ENCODE measurements at regions not wholly inside any gene's neighbourhood (a gene's known extent, or its start where the extent isn't known, plus 50 kb on each side); places are given as distances from the start of the nearest gene placed in this dataset.
A peak's percentile ranks its signal among the peaks of the same experiment; 100 is the strongest.

DNA sequence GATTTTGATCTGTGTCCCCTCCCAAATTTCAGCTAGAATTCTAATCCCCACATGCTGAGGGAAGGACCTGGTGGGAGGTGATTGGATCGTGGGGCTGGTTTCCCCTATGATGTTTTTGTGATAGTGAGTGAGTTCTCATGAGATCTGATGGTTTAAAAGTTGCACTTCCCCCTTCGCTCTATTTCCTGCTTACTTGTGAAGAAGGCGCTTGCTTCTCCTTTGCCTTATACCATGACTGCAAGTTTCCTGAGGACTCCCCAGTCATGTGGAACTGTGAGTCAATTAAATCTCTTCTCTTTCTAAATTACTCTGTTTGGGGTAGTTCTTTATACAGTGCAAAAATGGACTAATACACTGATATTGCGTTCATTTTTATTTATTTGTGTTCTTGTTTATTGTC is 636.8 kb upstream of the LINC00305 start:
- DNase-seq = no peak
- no peak overlapping the region for H4K5ac ChIP-seq (ENCODE audit: insufficient read length, low read depth, low read length)
- no peaks in the 10 kb centered on the region for H3K36me3 Mint-ChIP-seq (ENCODE audit: insufficient read depth in 1 of 3, low read depth in 3 of 3)
- H3K9ac ChIP-seq (ENCODE audit: extremely low read depth, insufficient read length, low read length) = no peak overlapping the region
- H3K4me1 Mint-ChIP-seq = no peaks in the 10 kb centered on the region
- H3K79me1 ChIP-seq (ENCODE audit: insufficient read depth, low read depth, low read length, poor library complexity, severe bottlenecking) = no peaks in the 10 kb centered on the region
- no peak overlapping the region for H2AFZ ChIP-seq (ENCODE audit: low read length)
- no peak overlapping the region for H2BK20ac ChIP-seq (ENCODE audit: low read depth, low read length, poor library complexity, severe bottlenecking)
- no peaks in the 10 kb centered on the region for H3K9me3 ChIP-seq (ENCODE audit: control insufficient read depth, low read depth, low read length)
- H3K4me1 ChIP-seq (ENCODE audit: insufficient read depth, low read length) = no peaks in the 10 kb centered on the region
- H4K91ac ChIP-seq (ENCODE audit: insufficient read length, low read depth, low read length) = no peak overlapping the region
- H3K23me2 ChIP-seq (ENCODE audit: insufficient read length, low read depth, low read length, poor library complexity, severe bottlenecking) = no peaks in the 10 kb centered on the region
- H3K4me2 ChIP-seq (ENCODE audit: insufficient read depth, insufficient read length, low read length) = no peak overlapping the region
- H4K20me1 ChIP-seq (ENCODE audit: control insufficient read depth, insufficient read depth, insufficient read length) = no peaks in the 10 kb centered on the region
- no peaks in the 10 kb centered on the region for H3K79me2 ChIP-seq (ENCODE audit: insufficient read depth, low read length)
- H3K14ac ChIP-seq (ENCODE audit: insufficient read depth, low read length) = no peak overlapping the region
- H3K27me3 ChIP-seq (ENCODE audit: insufficient read depth, low read length) = no peaks in the 10 kb centered on the region
- no peak overlapping the region for H3K27ac ChIP-seq (ENCODE audit: insufficient read length, low read depth, low read length)
- no peak overlapping the region for H3K4me3 Mint-ChIP-seq
- no peak overlapping the region for H2BK15ac ChIP-seq (ENCODE audit: low read depth, low read length)
- H3K27me3 Mint-ChIP-seq (ENCODE audit: low read depth) = no peaks in the 10 kb centered on the region
- TF ChIP-seq, protein P1, sequence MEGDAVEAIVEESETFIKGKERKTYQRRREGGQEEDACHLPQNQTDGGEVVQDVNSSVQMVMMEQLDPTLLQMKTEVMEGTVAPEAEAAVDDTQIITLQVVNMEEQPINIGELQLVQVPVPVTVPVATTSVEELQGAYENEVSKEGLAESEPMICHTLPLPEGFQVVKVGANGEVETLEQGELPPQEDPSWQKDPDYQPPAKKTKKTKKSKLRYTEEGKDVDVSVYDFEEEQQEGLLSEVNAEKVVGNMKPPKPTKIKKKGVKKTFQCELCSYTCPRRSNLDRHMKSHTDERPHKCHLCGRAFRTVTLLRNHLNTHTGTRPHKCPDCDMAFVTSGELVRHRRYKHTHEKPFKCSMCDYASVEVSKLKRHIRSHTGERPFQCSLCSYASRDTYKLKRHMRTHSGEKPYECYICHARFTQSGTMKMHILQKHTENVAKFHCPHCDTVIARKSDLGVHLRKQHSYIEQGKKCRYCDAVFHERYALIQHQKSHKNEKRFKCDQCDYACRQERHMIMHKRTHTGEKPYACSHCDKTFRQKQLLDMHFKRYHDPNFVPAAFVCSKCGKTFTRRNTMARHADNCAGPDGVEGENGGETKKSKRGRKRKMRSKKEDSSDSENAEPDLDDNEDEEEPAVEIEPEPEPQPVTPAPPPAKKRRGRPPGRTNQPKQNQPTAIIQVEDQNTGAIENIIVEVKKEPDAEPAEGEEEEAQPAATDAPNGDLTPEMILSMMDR (conservative IDR thresholded peaks at IDR 0.05) = no peak
- peak overlapping the region in 1 of 3 experiments; percentile 19; a peak in 1 of 7 replicates for H3K27ac Mint-ChIP-seq
- no peak overlapping the region for H2BK120ac ChIP-seq (ENCODE audit: low read depth, low read length, poor library complexity, severe bottlenecking)
- no CpG with 5 or more reads among the region's 4 CpGs for WGBS (ENCODE audit: extremely low coverage, insufficient read length, low lambda C conversion rate)
- no peak overlapping the region for H2BK5ac ChIP-seq (ENCODE audit: insufficient read length, low read length)
- no peak overlapping the region for H3K56ac ChIP-seq (ENCODE audit: insufficient read length, low read depth, low read length)
- no peak overlapping the region for H3K18ac ChIP-seq (ENCODE audit: insufficient read length, low read depth, low read length)
- no peaks in the 10 kb centered on the region for H3K9me3 Mint-ChIP-seq
- no peak overlapping the region for H3K4ac ChIP-seq (ENCODE audit: low read depth, low read length)
- no peak overlapping the region for H2AK5ac ChIP-seq (ENCODE audit: insufficient read length, low read length)
- no peak overlapping the region for H3T11ph ChIP-seq (ENCODE audit: low read length)
- H2BK12ac ChIP-seq (ENCODE audit: insufficient read length, low read depth, low read length) = no peak overlapping the region
- H3K23ac ChIP-seq (ENCODE audit: insufficient read length, low read depth, low read length) = no peak overlapping the region
- H4K8ac ChIP-seq (replicated peaks; ENCODE audit: insufficient read length, low read depth, low read length) = no peak overlapping the region
